Uterus (tissue), 2 donors: ENCODE measurements at regions not wholly inside any gene's neighbourhood (a gene's known extent, or its start where the extent isn't known, plus 50 kb on each side); places are given as distances from the start of the nearest gene placed in this dataset.

Source experiments
- POLR2A ChIP-seq, 2 donors: fragments of 450-650 bp; IDR thresholded peaks; one replicate each; pipeline ENCODE4 v1.6.1; 2016; ENCODE audit warnings: antibody characterized with exemption in 2 of 2, mild to moderate bottlenecking in 1 of 2, moderate library complexity in 1 of 2
- TF ChIP-seq, protein P1 (sequence below), 4 experiments: fragments of 200-600 bp in 2 of 4; fragments of 450-650 bp in 2 of 4; sonication (generic) in 2 of 4; IDR thresholded peaks; one replicate each; pipeline ENCODE4 v1.5.1; 2016 to 2019; ENCODE audit warnings: antibody characterized with exemption in 4 of 4, mild to moderate bottlenecking in 2 of 4, moderate library complexity in 1 of 4

DNA sequence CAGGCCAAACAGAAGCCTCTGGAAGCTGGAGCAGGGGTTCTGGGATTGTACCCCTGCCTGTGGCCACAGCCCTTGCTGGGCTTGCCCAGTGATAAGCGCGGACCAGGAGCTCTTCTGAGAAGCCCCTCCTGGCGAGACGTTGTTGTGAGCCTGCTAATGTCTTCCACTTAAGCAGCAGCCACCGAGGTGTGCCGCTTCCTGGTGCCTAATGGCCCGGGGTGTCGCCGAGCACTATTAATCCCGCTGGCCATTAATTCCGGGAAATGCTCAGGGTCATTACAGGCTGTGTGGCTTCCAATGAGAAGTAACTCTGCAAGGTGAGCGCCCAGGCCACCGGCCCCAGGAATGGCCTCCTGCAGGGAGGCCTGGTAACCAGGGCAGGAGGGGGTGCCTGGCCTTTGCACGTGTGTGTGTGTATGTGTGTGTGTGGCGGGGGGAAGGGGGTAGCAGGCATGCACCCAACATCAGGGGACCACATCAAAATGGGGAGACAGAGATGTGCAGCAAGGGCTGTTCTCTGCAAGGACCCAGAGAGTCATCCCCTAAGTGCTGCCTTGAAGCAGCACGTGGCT is 175.0 kb downstream of the URI1 start:
- TF ChIP-seq, protein P1, sequence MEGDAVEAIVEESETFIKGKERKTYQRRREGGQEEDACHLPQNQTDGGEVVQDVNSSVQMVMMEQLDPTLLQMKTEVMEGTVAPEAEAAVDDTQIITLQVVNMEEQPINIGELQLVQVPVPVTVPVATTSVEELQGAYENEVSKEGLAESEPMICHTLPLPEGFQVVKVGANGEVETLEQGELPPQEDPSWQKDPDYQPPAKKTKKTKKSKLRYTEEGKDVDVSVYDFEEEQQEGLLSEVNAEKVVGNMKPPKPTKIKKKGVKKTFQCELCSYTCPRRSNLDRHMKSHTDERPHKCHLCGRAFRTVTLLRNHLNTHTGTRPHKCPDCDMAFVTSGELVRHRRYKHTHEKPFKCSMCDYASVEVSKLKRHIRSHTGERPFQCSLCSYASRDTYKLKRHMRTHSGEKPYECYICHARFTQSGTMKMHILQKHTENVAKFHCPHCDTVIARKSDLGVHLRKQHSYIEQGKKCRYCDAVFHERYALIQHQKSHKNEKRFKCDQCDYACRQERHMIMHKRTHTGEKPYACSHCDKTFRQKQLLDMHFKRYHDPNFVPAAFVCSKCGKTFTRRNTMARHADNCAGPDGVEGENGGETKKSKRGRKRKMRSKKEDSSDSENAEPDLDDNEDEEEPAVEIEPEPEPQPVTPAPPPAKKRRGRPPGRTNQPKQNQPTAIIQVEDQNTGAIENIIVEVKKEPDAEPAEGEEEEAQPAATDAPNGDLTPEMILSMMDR (IDR thresholded peaks at IDR 0.05), result no peak
- no peak for TF ChIP-seq POLR2A (IDR thresholded peaks at IDR 0.05)
